ENCODE measurements at regions not wholly inside any gene's neighbourhood (a gene's known extent, or its start where the extent isn't known, plus 50 kb on each side); places are given as distances from the start of the nearest gene placed in this dataset.

- TF ChIP-seq EZH2phosphoT487 (IDR thresholded peaks at IDR 0.05; ENCODE audit: borderline replicate concordance, low read length) (no peak), CTCF (conservative IDR thresholded peaks at IDR 0.05; ENCODE audit: low read depth, low read length) (no peak)
Measured at GRCh38 chr10:3573498-3573897, 211.5 kb downstream of the KLF6 start.

All from PC-3 (cell line).